GM23338 (cell line): ENCODE measurements at regions not wholly inside any gene's neighbourhood (a gene's known extent, or its start where the extent isn't known, plus 50 kb on each side); places are given as distances from the start of the nearest gene placed in this dataset.
"Not testable (repeated sequence)": the region's sequence is repeated elsewhere in the genome, so short reads cannot be mapped to it uniquely, and the experiment has no call there.

ENCODE experiments used
- ATAC-seq: fragments of 200-7000 bp; cut with Tn5 transposase; 3 replicates; pipeline ENCODE4 v1.9.1; 2020
- DNase-seq: peaks from one replicate; pipeline ENCODE4 v3.0.0-alpha.2; 2015; ENCODE audit warnings: low spot score
- H2AFZ ChIP-seq: fragments of 200-600 bp; sonication (generic); 2 replicates; pipeline ENCODE4 v1.8.0; 2016; ENCODE audit warnings: antibody characterized with exemption, mild to moderate bottlenecking, moderate library complexity
- H3F3A ChIP-seq: fragments of 200-600 bp; sonication (generic); replicated peaks from 2 replicates; pipeline ENCODE4 v1.8.0; 2017; ENCODE audit warnings: antibody characterized with exemption, mixed run types, low read depth
- H3K27ac ChIP-seq: fragments of 200-600 bp; sonication (generic); 2 replicates; pipeline ENCODE4 v1.6.1; 2016; ENCODE audit warnings: low read depth
- H3K27me3 ChIP-seq: fragments of 200-600 bp; sonication (generic); 2 replicates; pipeline ENCODE4 v1.8.0; 2016; ENCODE audit warnings: mild to moderate bottlenecking, mixed run types, moderate library complexity; ENCODE audit not compliant: insufficient read depth
- H3K36me3 ChIP-seq: fragments of 200-600 bp; sonication (generic); 2 replicates; pipeline ENCODE4 v1.8.0; 2016; ENCODE audit warnings: mild to moderate bottlenecking; ENCODE audit not compliant: insufficient read depth
- H3K4me1 ChIP-seq: fragments of 200-600 bp; sonication (generic); 2 replicates; pipeline ENCODE4 v1.8.0; 2016; ENCODE audit warnings: mild to moderate bottlenecking, moderate library complexity; ENCODE audit not compliant: insufficient read depth
- H3K4me2 ChIP-seq: fragments of 200-600 bp; sonication (generic); 2 replicates; pipeline ENCODE4 v1.7.1; 2017; ENCODE audit warnings: mixed run types
- H3K4me3 ChIP-seq: fragments of 200-600 bp; sonication (generic); 2 replicates; pipeline ENCODE4 v1.6.1; 2016; ENCODE audit warnings: mixed run types
- H3K79me2 ChIP-seq: fragments of 200-600 bp; sonication (generic); replicated peaks from 2 replicates; pipeline ENCODE4 v1.8.0; 2017; ENCODE audit warnings: mild to moderate bottlenecking; ENCODE audit not compliant: insufficient read depth
- H3K9me2 ChIP-seq: fragments of 200-600 bp; sonication (generic); 2 replicates; pipeline ENCODE4 v1.8.0; 2017; ENCODE audit not compliant: insufficient read depth
- H4K20me1 ChIP-seq: fragments of 200-600 bp; sonication (generic); replicated peaks from 2 replicates; pipeline ENCODE4 v1.8.0; 2017; ENCODE audit warnings: mild to moderate bottlenecking; ENCODE audit not compliant: insufficient read depth
- H3K27ac Mint-ChIP-seq: 2 replicates; pipeline ENCODE4 v1.8.0; 2020; ENCODE audit warnings: inconsistent platforms, mild to moderate bottlenecking, moderate library complexity, mixed read lengths
- H3K27me3 Mint-ChIP-seq: 3 replicates; pipeline ENCODE4 v1.8.0; 2022; ENCODE audit warnings: low read depth, mild to moderate bottlenecking, moderate library complexity, mixed read lengths, inconsistent platforms; ENCODE audit not compliant: insufficient read depth, poor library complexity
- H3K36me3 Mint-ChIP-seq: 3 replicates; pipeline ENCODE4 v1.8.0; 2021; ENCODE audit warnings: low read depth, mild to moderate bottlenecking, inconsistent platforms, moderate library complexity, mixed read lengths
- H3K4me1 Mint-ChIP-seq: 3 replicates; pipeline ENCODE4 v1.8.0; 2020; ENCODE audit warnings: mild to moderate bottlenecking, inconsistent platforms, mixed read lengths
- H3K4me3 Mint-ChIP-seq: 3 replicates; pipeline ENCODE4 v1.8.0; 2021; ENCODE audit warnings: moderate library complexity, mild to moderate bottlenecking, inconsistent platforms, mixed read lengths
- H3K9me3 Mint-ChIP-seq: 3 replicates; pipeline ENCODE4 v1.8.0; 2020; ENCODE audit warnings: moderate library complexity, mild to moderate bottlenecking, inconsistent platforms, mixed read lengths
- CREB1 ChIP-seq: fragments of 250-450 bp; sonication (Bioruptor Pico); IDR thresholded peaks from 2 replicates; pipeline ENCODE4 v1.5.0; 2020; ENCODE audit warnings: low read depth, mild to moderate bottlenecking, moderate library complexity
- CTCF ChIP-seq, 2 experiments: fragments of 200-600 bp in 1 of 2; sonication (generic) in 1 of 2; conservative IDR thresholded peaks; 2 replicates each; pipeline versions ENCODE4 v1.5.1 to v1.6.1; 2016 to 2017; ENCODE audit warnings: antibody characterized with exemption in 2 of 2, low read depth in 2 of 2, mild to moderate bottlenecking in 2 of 2, moderate library complexity in 1 of 2
- ETS1 ChIP-seq: IDR thresholded peaks from 2 replicates; pipeline ENCODE4 v1.6.1; 2016; ENCODE audit warnings: antibody characterized with exemption
- EZH2phosphoT487 ChIP-seq: fragments of 200-600 bp; sonication (generic); IDR thresholded peaks from one replicate; pipeline ENCODE4 v1.8.1; 2018; ENCODE audit warnings: antibody characterized with exemption; ENCODE audit not compliant: unreplicated experiment
- JUNB ChIP-seq: IDR thresholded peaks from one replicate; pipeline ENCODE4 v1.6.1; 2016; ENCODE audit warnings: antibody characterized with exemption; ENCODE audit not compliant: unreplicated experiment
- NANOG ChIP-seq: IDR thresholded peaks from 2 replicates; pipeline ENCODE4 v1.6.1; 2016; ENCODE audit warnings: antibody characterized with exemption, borderline replicate concordance
- POLR2AphosphoS5 ChIP-seq: IDR thresholded peaks from 2 replicates; pipeline ENCODE4 v1.6.1; 2016; ENCODE audit warnings: antibody characterized with exemption, low read depth
- STAT1 ChIP-seq: IDR thresholded peaks from one replicate; pipeline ENCODE4 v1.6.1; 2016; ENCODE audit warnings: antibody characterized with exemption; ENCODE audit not compliant: unreplicated experiment
- ZNF331 ChIP-seq: fragments of 250-450 bp; sonication (Bioruptor Pico); IDR thresholded peaks from 2 replicates; pipeline ENCODE4 v1.5.0; 2020; ENCODE audit warnings: low read depth, mild to moderate bottlenecking, moderate library complexity
- ZNF462 ChIP-seq: fragments of 250-450 bp; sonication (Bioruptor Pico); IDR thresholded peaks from 2 replicates; pipeline ENCODE4 v1.5.0; 2020; ENCODE audit warnings: mild to moderate bottlenecking, moderate library complexity

- H3K27me3 Mint-ChIP-seq, H3K4me1 Mint-ChIP-seq, H3K27ac Mint-ChIP-seq, H3K4me3 Mint-ChIP-seq, H3K27me3 ChIP-seq, H3K4me3 ChIP-seq, H3K79me2 ChIP-seq, H3K4me2 ChIP-seq, H3K27ac ChIP-seq, ATAC-seq, H3K4me1 ChIP-seq, H4K20me1 ChIP-seq, H3K9me2 ChIP-seq, H2AFZ ChIP-seq, H3K36me3 ChIP-seq, DNase-seq, H3F3A ChIP-seq: not testable (repeated sequence)
- H3K36me3 Mint-ChIP-seq: peaks cover 20% of the 10 kb centered on the region
- H3K9me3 Mint-ChIP-seq: peaks cover 59% of the 10 kb centered on the region
Observed at GRCh38 chr5:144055391-144055790, 115.1 kb downstream of the YIPF5 start.

GRCh38 chr5:144060091-144060490 is 110.4 kb downstream of the YIPF5 start:
- not testable (repeated sequence) for H3K4me3 Mint-ChIP-seq, H3K4me3 ChIP-seq, H3K79me2 ChIP-seq, H3K9me2 ChIP-seq, DNase-seq, H3K4me2 ChIP-seq, H3K4me1 Mint-ChIP-seq, H3K27me3 ChIP-seq, H3K27ac ChIP-seq, H3K27ac Mint-ChIP-seq, H3K27me3 Mint-ChIP-seq, H3K4me1 ChIP-seq, H3F3A ChIP-seq, H4K20me1 ChIP-seq, H3K36me3 ChIP-seq, ATAC-seq, H2AFZ ChIP-seq
- H3K36me3 Mint-ChIP-seq: peaks cover 15% of the 10 kb centered on the region
- H3K9me3 Mint-ChIP-seq: peaks cover 47% of the 10 kb centered on the region

GRCh38 chr5:144060598-144060997 is 109.9 kb downstream of the YIPF5 start:
- Mint-ChIP-seq H3K27me3 (no peaks in the 10 kb centered on the region), H3K27ac (no peak overlapping the region), H3K9me3 (peaks cover 42% of the 10 kb centered on the region), H3K36me3 (peaks cover 13% of the 10 kb centered on the region), H3K4me1 (no peaks in the 10 kb centered on the region), H3K4me3 (no peak overlapping the region)
- Histone ChIP-seq H2AFZ (no peak overlapping the region), H3K4me2 (no peak overlapping the region), H3K9me2 (no peaks in the 10 kb centered on the region), H3K4me3 (no peak overlapping the region), H3K27me3 (no peaks in the 10 kb centered on the region), H3K79me2 (no peaks in the 10 kb centered on the region), H4K20me1 (no peaks in the 10 kb centered on the region), H3K36me3 (no peaks in the 10 kb centered on the region), H3K4me1 (no peaks in the 10 kb centered on the region), H3K27ac (no peak overlapping the region), H3F3A (no peaks in the 10 kb centered on the region)
- no peak for ATAC-seq
- no peak for DNase-seq
- no peak for TF ChIP-seq CTCF (conservative IDR thresholded peaks at IDR 0.05; ENCODE audit: low read depth in 2 of 2)
- no peak for TF ChIP-seq EZH2phosphoT487
- TF ChIP-seq ZNF331: no peak
- TF ChIP-seq ETS1: no peak
- no peak for TF ChIP-seq STAT1
- no peak for TF ChIP-seq ZNF462 (CRISPR knock-in tag)
- no peak for TF ChIP-seq NANOG
- TF ChIP-seq JUNB: no peak
- TF ChIP-seq CREB1 (CRISPR knock-in tag): no peak
- no peak for TF ChIP-seq POLR2AphosphoS5
